Upper lobe of left lung (tissue), 4 donors: ENCODE measurements at regions not wholly inside any gene's neighbourhood (a gene's known extent, or its start where the extent isn't known, plus 50 kb on each side); places are given as distances from the start of the nearest gene placed in this dataset.

Experiments used
- EP300 ChIP-seq, 4 donors: sonication (generic); formaldehyde crosslinking; IDR thresholded peaks; one replicate each; pipeline ENCODE4 v1.5.1; 2017; ENCODE audit warnings: antibody characterized with exemption in 4 of 4, control low read depth in 2 of 4
- POLR2A ChIP-seq, 4 donors: fragments of 450-650 bp; IDR thresholded peaks; one replicate each; pipeline ENCODE4 v1.5.1; 2016 to 2017; ENCODE audit warnings: antibody characterized with exemption in 4 of 4, mild to moderate bottlenecking in 2 of 4
- POLR2AphosphoS5 ChIP-seq, 2 donors: sonication (generic); formaldehyde crosslinking; IDR thresholded peaks; one replicate each; pipeline ENCODE4 v1.5.1; 2017; ENCODE audit warnings: antibody characterized with exemption in 2 of 2
- TF ChIP-seq, protein P1 (sequence below), 6 experiments: fragments of 450-650 bp in 4 of 6; fragments of 200-600 bp in 2 of 6; sonication (generic) in 2 of 6; IDR thresholded peaks; one replicate each; pipeline ENCODE4 v1.5.1; 2016 to 2019; ENCODE audit warnings: antibody characterized with exemption in 6 of 6

DNA sequence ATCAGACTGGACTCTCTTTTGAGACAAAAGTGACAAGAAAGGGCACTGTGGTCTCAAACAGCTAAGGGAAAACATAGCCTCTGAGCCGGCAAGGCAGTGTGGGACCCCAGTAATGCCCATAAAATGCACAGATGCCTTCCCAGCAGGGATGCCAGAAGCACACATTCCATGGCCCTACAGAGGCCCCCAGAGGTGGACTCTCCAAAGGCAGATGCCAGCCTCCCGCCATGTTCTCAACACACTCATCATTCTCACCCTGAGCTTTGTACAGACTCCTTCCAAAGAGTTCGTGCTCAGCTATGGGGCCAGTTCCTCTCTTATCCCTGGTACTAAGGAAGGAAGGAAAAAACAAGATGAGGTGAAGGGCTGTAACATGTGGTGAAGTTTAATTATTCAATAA is 67.1 kb upstream of the ATP12A start:
- TF ChIP-seq POLR2A (IDR thresholded peaks at IDR 0.05) (no peak), POLR2AphosphoS5 (IDR thresholded peaks at IDR 0.05) (no peak), EP300 (IDR thresholded peaks at IDR 0.05) (no peak)
- TF ChIP-seq, protein P1, sequence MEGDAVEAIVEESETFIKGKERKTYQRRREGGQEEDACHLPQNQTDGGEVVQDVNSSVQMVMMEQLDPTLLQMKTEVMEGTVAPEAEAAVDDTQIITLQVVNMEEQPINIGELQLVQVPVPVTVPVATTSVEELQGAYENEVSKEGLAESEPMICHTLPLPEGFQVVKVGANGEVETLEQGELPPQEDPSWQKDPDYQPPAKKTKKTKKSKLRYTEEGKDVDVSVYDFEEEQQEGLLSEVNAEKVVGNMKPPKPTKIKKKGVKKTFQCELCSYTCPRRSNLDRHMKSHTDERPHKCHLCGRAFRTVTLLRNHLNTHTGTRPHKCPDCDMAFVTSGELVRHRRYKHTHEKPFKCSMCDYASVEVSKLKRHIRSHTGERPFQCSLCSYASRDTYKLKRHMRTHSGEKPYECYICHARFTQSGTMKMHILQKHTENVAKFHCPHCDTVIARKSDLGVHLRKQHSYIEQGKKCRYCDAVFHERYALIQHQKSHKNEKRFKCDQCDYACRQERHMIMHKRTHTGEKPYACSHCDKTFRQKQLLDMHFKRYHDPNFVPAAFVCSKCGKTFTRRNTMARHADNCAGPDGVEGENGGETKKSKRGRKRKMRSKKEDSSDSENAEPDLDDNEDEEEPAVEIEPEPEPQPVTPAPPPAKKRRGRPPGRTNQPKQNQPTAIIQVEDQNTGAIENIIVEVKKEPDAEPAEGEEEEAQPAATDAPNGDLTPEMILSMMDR (IDR thresholded peaks at IDR 0.05), result no peak
